Upper lobe of left lung (tissue), 4 donors: ENCODE measurements at regions not wholly inside any gene's neighbourhood (a gene's known extent, or its start where the extent isn't known, plus 50 kb on each side); places are given as distances from the start of the nearest gene placed in this dataset.

Experiments used
- CTCF ChIP-seq, 6 experiments: fragments of 450-650 bp in 4 of 6; fragments of 200-600 bp in 2 of 6; sonication (generic) in 2 of 6; IDR thresholded peaks; one replicate each; pipeline ENCODE4 v1.5.1; 2016 to 2019; ENCODE audit warnings: antibody characterized with exemption in 6 of 6
- EP300 ChIP-seq, 4 donors: sonication (generic); formaldehyde crosslinking; IDR thresholded peaks; one replicate each; pipeline ENCODE4 v1.5.1; 2017; ENCODE audit warnings: antibody characterized with exemption in 4 of 4, control low read depth in 2 of 4
- POLR2A ChIP-seq, 4 donors: fragments of 450-650 bp; IDR thresholded peaks; one replicate each; pipeline ENCODE4 v1.5.1; 2016 to 2017; ENCODE audit warnings: antibody characterized with exemption in 4 of 4, mild to moderate bottlenecking in 2 of 4
- POLR2AphosphoS5 ChIP-seq, 2 donors: sonication (generic); formaldehyde crosslinking; IDR thresholded peaks; one replicate each; pipeline ENCODE4 v1.5.1; 2017; ENCODE audit warnings: antibody characterized with exemption in 2 of 2

- no peak for TF ChIP-seq CTCF (IDR thresholded peaks at IDR 0.05)
- no peak for TF ChIP-seq POLR2A (IDR thresholded peaks at IDR 0.05)
- no peak for TF ChIP-seq POLR2AphosphoS5 (IDR thresholded peaks at IDR 0.05)
- TF ChIP-seq EP300 (IDR thresholded peaks at IDR 0.05) = no peak
Observed at GRCh38 chr1:114231301-114231700, 77.6 kb upstream of the SYT6 start.
